B cell (primary cell): ENCODE measurements at regions not wholly inside any gene's neighbourhood (a gene's known extent, or its start where the extent isn't known, plus 50 kb on each side); places are given as distances from the start of the nearest gene placed in this dataset.

ENCODE experiments used
- ATAC-seq: fragments of 200-7000 bp; cut with Tn5 transposase; one replicate; pipeline ENCODE4 v1.10.0; 2021; ENCODE audit warnings: low read depth, mild to moderate bottlenecking, moderate number of reproducible peaks, moderate library complexity
- CTCF ChIA-PET: fragments of 350-600 bp; sonication (Branson Sonifier 250); formaldehyde crosslinking; loops from one replicate; lab custom pipeline; 2021; ENCODE audit warnings: antibody characterized with exemption, inconsistent platforms; lab: Charles Lee
- POLR2A ChIA-PET: fragments of 350-600 bp; sonication (Branson Sonifier 250); formaldehyde crosslinking; loops from one replicate; lab custom pipeline; 2021; ENCODE audit warnings: antibody characterized with exemption; lab: Charles Lee
- DNase-seq: peaks from one replicate; pipeline ENCODE4 v3.0.0; 2013
- H2AFZ ChIP-seq: 2 replicates; pipeline ENCODE4 v1.6.1; 2012; ENCODE audit warnings: mild to moderate bottlenecking, low read depth, low read length; ENCODE audit not compliant: insufficient read depth, poor library complexity, severe bottlenecking
- H3K27ac ChIP-seq, 2 donors: 1 replicate in 1 of 2; 2 replicates in 1 of 2; pipeline ENCODE4 v1.5.1; 2012 to 2013; ENCODE audit warnings: low read length in 2 of 2, mild to moderate bottlenecking in 2 of 2, moderate library complexity in 1 of 2
- H3K27me3 ChIP-seq, 4 experiments: fragments of 200-600 bp in 1 of 4; sonication (generic) in 1 of 4; replicated peaks in 1 of 4; 1 replicate in 2 of 4; 2 replicates in 2 of 4; pipeline versions ENCODE4 v1.6.1 to v1.7.0; 2013 to 2016; ENCODE audit warnings: low read length in 3 of 4, mild to moderate bottlenecking in 2 of 4, mixed read lengths in 1 of 4, moderate library complexity in 1 of 4; ENCODE audit not compliant: insufficient read depth in 4 of 4, control insufficient read depth in 3 of 4; ENCODE audit errors: control extremely low read depth in 1 of 4
- H3K36me3 ChIP-seq, 2 experiments: replicated peaks in 1 of 2; 1 replicate in 1 of 2; 2 replicates in 1 of 2; pipeline versions ENCODE4 v1.6.1 to v1.7.1; 2013; ENCODE audit warnings: low read length in 1 of 2; ENCODE audit not compliant: insufficient read depth in 2 of 2, control insufficient read depth in 1 of 2; ENCODE audit errors: control extremely low read depth in 1 of 2, extremely low read depth in 1 of 2
- H3K4me1 ChIP-seq, 2 donors: fragments of 200-600 bp in 1 of 2; sonication (generic) in 1 of 2; 1 replicate in 1 of 2; 2 replicates in 1 of 2; pipeline versions ENCODE4 v1.5.1 to v1.6.1; 2013 to 2017; ENCODE audit warnings: low read length in 2 of 2; ENCODE audit not compliant: control insufficient read depth in 2 of 2, insufficient read depth in 2 of 2
- H3K4me2 ChIP-seq: replicated peaks from 2 replicates; pipeline ENCODE3; 2012; ENCODE audit warnings: mild to moderate bottlenecking, low read depth, low read length; ENCODE audit not compliant: poor library complexity, severe bottlenecking
- H3K4me3 ChIP-seq, 5 experiments: fragments of 200-600 bp in 1 of 5; sonication (generic) in 1 of 5; 1 replicate in 3 of 5; 2 replicates in 2 of 5; pipeline versions ENCODE4 v1.5.1 to v1.7.0; 2011 to 2016; ENCODE audit warnings: low read length in 4 of 5, mild to moderate bottlenecking in 4 of 5, low read depth in 2 of 5, control low read depth in 1 of 5, moderate library complexity in 1 of 5; ENCODE audit not compliant: insufficient read depth in 1 of 5; ENCODE audit errors: control extremely low read depth in 1 of 5, extremely low read depth in 1 of 5
- H3K79me2 ChIP-seq: fragments of 200-600 bp; sonication (generic); one replicate; pipeline ENCODE4 v1.6.0; 2016; ENCODE audit warnings: low read length; ENCODE audit not compliant: control insufficient read depth, insufficient read depth
- H3K9ac ChIP-seq: fragments of 200-600 bp; sonication (generic); 2 replicates; pipeline ENCODE4 v1.6.1; 2017; ENCODE audit warnings: mild to moderate bottlenecking, low read length, moderate library complexity
- H3K9me3 ChIP-seq, 3 donors: one replicate each; pipeline versions ENCODE4 v1.6.1 to v1.7.1; 2013; ENCODE audit warnings: low read length in 2 of 3; ENCODE audit not compliant: control insufficient read depth in 2 of 3, insufficient read depth in 1 of 3; ENCODE audit errors: control extremely low read depth in 1 of 3
- H4K20me1 ChIP-seq: 2 replicates; pipeline ENCODE4 v1.6.0; 2012; ENCODE audit warnings: mild to moderate bottlenecking, low read length; ENCODE audit not compliant: insufficient read depth, control insufficient read depth, poor library complexity, severe bottlenecking
- H3K27ac Mint-ChIP-seq: one replicate; pipeline ENCODE4 v1.8.0; 2021; ENCODE audit warnings: mixed read lengths
- H3K27me3 Mint-ChIP-seq: one replicate; pipeline ENCODE4 v1.8.0; 2021; ENCODE audit warnings: mixed read lengths
- H3K4me1 Mint-ChIP-seq: one replicate; pipeline ENCODE4 v1.8.0; 2021; ENCODE audit warnings: mixed read lengths
- H3K4me3 Mint-ChIP-seq: one replicate; pipeline ENCODE4 v1.8.0; 2021; ENCODE audit warnings: mixed read lengths
- H3K9me3 Mint-ChIP-seq: one replicate; pipeline ENCODE4 v1.8.0; 2022; ENCODE audit warnings: mixed read lengths; ENCODE audit not compliant: insufficient read depth
- CTCF ChIP-seq: fragments of 200-600 bp; IDR thresholded peaks from one replicate; pipeline ENCODE4 v1.8.0; 2022; ENCODE audit warnings: antibody characterized with exemption, mild to moderate bottlenecking
- EZH2 ChIP-seq: IDR thresholded peaks from 2 replicates; pipeline ENCODE4 v1.6.1; 2012; ENCODE audit warnings: borderline replicate concordance, low read depth, mild to moderate bottlenecking, moderate library complexity, low read length; ENCODE audit not compliant: insufficient read depth, poor library complexity, severe bottlenecking
- WGBS: methylation state at CpG from one replicate; pipeline ENCODE4 v1.1.5; 2013; ENCODE audit warnings: missing lambda C conversion rate; ENCODE audit not compliant: insufficient coverage; 5-methylcytosine and 5-hydroxymethylcytosine counted together
- intact Hi-C: fragments of 100-400 bp; cut with micrococcal nuclease; formaldehyde crosslinking; loops from one replicate; pipeline ENCODE4 v1.10.0; 2022

- H3K27me3 ChIP-seq: no peaks in the 10 kb centered on the region
- intact Hi-C loops: no loop called here
- no peak overlapping the region for H3K4me2 ChIP-seq
- no peak overlapping the region for H3K9ac ChIP-seq
- H3K9me3 Mint-ChIP-seq: peaks cover 2% of the 10 kb centered on the region
- no peaks in the 10 kb centered on the region for H3K79me2 ChIP-seq
- TF ChIP-seq CTCF: no peak
- no peak for TF ChIP-seq EZH2
- no CpG with 5 or more reads among the region's 4 CpGs for WGBS
- no peaks in the 10 kb centered on the region for H4K20me1 ChIP-seq
- no peak overlapping the region for H3K27ac ChIP-seq
- H3K4me1 Mint-ChIP-seq: no peaks in the 10 kb centered on the region
- no peaks in the 10 kb centered on the region for H3K27me3 Mint-ChIP-seq
- no peaks in the 10 kb centered on the region for H3K4me1 ChIP-seq
- no peaks in the 10 kb centered on the region for H3K36me3 ChIP-seq
- no peak overlapping the region for H3K4me3 ChIP-seq
- no peak overlapping the region for H2AFZ ChIP-seq
- CTCF ChIA-PET: no interaction called here
- DNase-seq (no peak), ATAC-seq (no peak)
- no peak overlapping the region for H3K27ac Mint-ChIP-seq
- POLR2A ChIA-PET: no interaction called here
- peaks cover 0 to 6% (median 0%) of the 10 kb centered on the region in 3 donors for H3K9me3 ChIP-seq
- H3K4me3 Mint-ChIP-seq: no peak overlapping the region
Observed at GRCh38 chr4:20101831-20102230, 149.9 kb upstream of the SLIT2 start.

- H3K4me1 ChIP-seq: no peaks in the 10 kb centered on the region
- H3K27me3 ChIP-seq: no peaks in the 10 kb centered on the region
- no peak overlapping the region for H3K27ac ChIP-seq
- no peak overlapping the region for H3K9ac ChIP-seq
- POLR2A ChIA-PET: no interaction called here
- no peaks in the 10 kb centered on the region for H4K20me1 ChIP-seq
- peaks cover 0 to 6% (median 0%) of the 10 kb centered on the region in 3 donors for H3K9me3 ChIP-seq
- no peaks in the 10 kb centered on the region for H3K79me2 ChIP-seq
- TF ChIP-seq EZH2 (no peak), CTCF (no peak)
- H3K4me3 Mint-ChIP-seq: no peak overlapping the region
- CTCF ChIA-PET: no interaction called here
- H3K4me1 Mint-ChIP-seq: no peaks in the 10 kb centered on the region
- no peaks in the 10 kb centered on the region for H3K9me3 Mint-ChIP-seq
- H3K36me3 ChIP-seq: no peaks in the 10 kb centered on the region
- H3K4me3 ChIP-seq: no peak overlapping the region
- no peaks in the 10 kb centered on the region for H3K27me3 Mint-ChIP-seq
- no CpG with 5 or more reads among the region's 2 CpGs for WGBS
- no peak overlapping the region for H3K4me2 ChIP-seq
- H3K27ac Mint-ChIP-seq: no peak overlapping the region
- no peak overlapping the region for H2AFZ ChIP-seq
- DNase-seq: no peak
- intact Hi-C loops: no loop called here
- ATAC-seq: no peak
Observed at GRCh38 chr4:20096911-20097310, 154.8 kb upstream of the SLIT2 start.
